Stimulated activated CD4-positive, alpha-beta T cell treated with anti-CD3 and anti-CD28 coated beads, Interleukin-4, amount 100 ng/mL, for 1 hour (primary cell): ENCODE measurements at regions not wholly inside any gene's neighbourhood (a gene's known extent, or its start where the extent isn't known, plus 50 kb on each side); places are given as distances from the start of the nearest gene placed in this dataset.

ENCODE experiments used
- DNase-seq: peaks from one replicate; pipeline ENCODE4 v3.0.0-alpha.2; 2020

DNA sequence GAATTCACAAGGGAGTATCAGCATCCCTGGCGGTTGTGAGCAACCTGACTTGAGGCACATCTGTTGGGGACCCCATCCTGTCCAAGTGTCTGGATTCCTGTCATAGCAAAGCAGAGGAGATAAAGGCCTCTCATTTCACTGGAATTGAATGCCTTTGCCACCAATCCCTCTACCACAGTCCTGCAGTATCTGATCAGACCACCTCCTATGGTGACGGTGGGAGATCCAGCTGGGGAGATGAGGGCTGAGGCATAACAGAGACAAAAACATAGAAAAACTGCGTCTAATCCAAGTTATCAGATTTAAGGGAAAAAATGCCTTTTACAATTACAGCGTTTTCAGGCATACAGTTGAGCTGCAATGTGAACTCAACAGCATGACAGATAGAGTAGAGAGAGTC is 160.7 kb upstream of the TRPC7 start:
- no peak for DNase-seq

DNA sequence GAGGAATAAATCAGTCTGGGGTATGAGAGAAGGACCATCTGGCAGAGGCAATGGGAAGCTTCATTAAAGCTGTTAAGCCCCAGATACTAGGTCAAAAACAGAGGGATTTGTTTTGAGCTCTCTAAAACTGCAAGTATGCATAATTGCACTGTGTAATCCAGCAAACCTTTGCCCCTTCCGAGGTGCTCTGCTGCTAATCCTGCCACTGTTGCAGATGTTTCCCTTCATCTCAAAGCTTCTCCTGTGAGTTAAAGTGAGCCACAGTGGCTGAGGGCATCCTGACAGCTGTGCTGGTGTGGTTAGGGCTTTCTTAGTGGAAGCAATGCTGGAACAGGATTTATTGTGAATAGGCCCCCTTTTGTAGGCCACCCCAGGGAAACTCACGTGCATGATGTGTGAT is 160.3 kb upstream of the TRPC7 start:
- no peak for DNase-seq

DNA sequence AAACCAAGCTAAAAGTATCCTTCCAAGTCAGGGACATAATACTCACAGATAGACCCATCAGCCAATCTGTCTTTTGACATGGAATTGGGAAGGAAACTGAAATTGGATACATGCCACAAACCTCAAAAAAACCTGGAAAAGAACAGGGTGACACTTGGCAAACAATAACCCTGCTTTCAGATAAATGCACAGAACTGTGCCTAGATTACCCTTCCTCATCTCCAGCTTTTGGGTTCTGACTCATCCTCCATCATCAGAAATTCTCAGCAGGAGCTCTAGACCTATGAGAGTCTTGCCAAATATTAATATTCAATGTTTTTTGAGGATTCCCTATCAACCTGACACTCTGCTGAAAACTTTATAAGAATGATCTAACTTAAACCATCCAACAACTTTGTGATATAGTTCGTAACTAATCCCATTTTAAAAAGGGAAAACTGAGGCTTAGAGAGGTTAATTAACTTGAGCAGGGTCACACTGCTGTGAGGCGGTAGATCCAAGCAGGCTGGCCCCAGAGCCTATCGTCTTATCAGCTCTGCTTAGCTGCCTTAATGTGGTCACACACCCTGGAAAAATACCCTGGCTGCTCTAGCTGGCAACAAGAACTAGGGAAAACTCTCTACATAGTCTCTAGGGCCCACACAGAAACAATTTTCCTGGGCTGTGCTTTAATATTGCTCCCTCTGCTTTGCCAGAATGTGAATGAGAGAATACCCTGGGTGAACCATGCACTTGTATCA is 157.0 kb upstream of the TRPC7 start:
- no peak for DNase-seq

DNA sequence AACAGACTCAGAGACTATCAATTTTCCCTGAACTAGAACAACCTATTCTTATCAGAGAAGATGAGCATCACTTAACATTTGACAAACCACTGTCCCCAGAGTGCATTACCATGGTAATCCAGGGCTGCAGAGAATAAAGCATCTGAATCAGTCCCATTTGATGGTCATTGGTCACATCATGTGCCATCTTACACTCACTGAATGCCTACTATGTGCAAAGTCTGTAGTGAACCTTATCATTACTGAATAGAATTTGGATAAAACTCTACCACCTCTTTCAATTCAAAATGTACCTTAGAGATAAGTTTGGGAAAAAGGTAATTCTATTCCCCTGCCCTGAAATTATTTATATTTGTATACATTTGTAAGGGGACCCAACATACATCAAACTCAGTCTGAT is 156.4 kb upstream of the TRPC7 start:
- DNase-seq, result no peak

DNA sequence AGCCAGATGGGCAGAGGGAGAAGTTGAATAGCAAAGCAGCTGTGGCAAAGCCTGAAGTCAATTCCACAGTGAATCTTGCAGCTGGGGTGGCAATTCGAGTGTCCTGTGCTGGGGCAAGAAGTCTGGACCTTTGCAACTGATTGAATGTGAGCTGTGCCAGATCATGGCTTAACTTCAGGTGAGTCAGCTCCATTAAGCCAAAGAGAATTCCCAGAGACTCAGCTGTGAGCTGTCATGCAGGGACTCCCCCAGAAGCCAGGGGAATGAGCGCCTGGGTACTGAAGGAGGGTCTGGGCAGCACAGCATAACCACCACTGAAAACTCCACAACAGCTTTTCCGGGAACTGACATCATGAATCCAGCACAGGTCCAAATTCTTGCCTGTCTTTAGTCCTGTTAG is 153.5 kb upstream of the TRPC7 start:
- no peak for DNase-seq

DNA sequence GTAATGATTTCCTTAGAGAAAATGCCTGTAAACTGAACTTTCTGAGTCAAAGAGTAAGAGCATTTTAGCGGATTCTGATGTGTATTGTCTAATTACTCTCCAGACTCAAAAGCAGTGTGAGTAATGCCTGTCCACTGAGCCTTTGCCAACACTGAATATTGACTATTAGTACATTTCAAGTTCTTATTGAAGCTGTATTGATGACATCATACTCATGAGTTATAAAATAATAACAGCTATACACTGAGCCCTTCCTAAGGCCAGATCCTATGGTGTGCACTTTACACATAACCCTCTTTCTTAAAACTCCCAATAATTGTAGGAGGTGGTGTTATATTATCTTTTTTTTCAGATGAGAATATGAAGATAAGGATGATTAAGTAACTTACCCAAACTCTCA is 152.8 kb upstream of the TRPC7 start:
- no peak for DNase-seq

DNA sequence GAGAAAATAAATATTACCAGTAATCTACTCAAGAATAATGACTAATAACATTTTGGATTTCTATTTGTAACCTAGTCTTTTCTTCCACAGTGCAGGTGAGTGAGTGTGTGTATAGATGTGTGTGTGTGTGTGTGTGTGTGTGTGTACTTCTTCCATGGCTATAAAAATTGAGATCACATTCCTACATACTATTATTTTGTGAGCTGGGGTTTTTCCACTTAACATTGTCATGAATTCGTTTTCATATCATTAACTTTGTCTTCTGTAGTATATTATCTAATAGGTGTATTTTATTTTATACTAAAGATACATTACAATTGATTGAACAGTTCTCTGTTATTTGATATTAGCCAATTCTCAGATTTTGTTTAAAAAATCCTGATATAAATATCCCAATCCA is 152.4 kb upstream of the TRPC7 start:
- no peak for DNase-seq

DNA sequence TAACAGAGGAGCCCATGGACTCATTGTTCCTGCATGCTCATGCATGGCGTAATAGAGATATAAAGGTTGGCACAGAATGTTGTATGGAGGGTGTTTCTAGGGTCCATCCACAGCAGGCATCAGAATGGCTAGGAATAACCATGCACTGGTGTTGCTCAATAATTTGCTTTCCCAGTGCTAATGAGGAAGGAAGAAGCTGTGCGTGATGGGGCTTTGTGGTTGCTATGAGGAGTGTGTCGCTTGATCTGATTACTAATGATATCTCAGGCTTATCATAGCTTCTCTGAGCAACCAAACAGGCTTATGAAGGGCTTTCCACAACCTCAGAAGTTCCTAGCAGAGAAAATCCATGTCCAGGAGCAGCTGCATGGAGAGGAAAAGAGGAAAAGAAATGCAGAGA is 151.3 kb upstream of the TRPC7 start:
- no peak for DNase-seq

DNA sequence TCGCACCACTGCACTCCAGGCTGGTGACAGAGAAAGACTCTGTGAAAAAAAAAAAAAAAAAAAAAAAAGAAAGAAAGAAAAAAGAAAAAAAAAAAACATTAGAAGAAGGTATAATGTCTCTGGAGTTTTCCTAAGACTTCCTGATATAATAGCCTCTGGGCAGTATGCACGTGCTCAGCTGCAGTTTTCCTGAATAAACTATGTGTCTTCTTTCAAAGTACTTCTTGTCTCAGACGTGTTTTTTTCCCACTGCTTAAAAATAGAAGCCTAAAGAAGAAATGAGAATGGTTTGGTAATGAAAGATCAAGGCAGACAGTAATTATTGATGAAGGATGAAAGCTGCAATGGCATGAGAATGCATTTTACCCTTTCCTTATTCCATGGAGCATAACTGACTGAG is 148.1 kb upstream of the TRPC7 start:
- DNase-seq, result no peak

DNA sequence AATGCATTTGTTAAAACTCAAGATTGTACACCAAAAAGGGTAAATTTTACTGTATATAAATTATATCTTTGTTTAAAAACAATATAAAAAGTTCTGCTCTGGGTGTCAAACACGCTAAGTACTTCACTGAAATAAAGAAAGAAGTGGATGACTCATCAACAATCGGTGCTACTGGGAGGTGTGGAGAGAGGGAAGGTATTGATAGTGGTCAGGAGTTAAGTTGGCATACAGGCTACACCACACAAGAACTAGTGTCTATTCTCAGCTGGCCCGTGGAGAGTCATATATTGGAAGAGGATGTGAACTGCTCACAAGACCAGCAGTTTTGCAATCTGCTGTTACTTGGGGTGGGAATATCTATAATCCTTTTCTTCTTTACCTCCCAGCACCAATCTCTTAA is 145.7 kb upstream of the TRPC7 start:
- DNase-seq, result no peak

DNA sequence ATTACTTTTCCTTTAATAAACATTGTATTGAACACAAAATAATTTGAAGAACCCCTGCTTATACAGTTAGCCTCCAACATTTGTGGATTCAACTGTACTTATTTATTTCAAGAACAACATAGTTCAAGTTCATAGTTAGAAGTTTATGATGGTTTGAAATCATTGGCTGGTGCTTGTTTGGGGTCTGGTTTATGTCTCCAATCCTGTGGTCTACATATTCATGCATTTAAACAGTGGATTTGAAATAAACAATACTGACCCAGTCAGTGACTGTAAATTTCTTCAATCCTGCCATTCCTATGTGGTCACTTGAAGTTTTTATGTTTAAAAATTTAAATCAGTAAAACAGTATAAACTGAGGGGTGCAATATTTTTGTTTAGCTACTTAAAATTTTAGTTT is 145.1 kb upstream of the TRPC7 start:
- DNase-seq, result no peak

DNA sequence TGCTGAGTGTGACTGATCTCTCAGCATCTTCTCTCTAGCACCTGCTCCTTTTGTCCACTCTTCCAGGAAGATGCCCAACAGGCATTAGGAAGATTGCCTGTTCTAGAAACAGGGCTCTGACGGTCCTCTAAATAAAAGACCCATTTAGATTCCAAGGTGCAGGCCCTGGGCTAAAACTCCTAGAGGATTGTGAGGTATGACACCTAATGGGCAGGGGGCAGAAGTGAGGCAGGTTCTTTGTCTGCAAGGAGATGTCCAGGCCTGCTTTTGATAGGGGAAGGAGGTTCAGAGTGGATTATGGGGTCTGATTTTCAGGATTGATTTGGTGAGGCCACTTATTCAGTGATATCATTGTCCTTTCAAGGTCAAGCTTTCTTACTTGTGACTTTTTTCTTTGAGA is 140.8 kb upstream of the TRPC7 start:
- no peak for DNase-seq

DNA sequence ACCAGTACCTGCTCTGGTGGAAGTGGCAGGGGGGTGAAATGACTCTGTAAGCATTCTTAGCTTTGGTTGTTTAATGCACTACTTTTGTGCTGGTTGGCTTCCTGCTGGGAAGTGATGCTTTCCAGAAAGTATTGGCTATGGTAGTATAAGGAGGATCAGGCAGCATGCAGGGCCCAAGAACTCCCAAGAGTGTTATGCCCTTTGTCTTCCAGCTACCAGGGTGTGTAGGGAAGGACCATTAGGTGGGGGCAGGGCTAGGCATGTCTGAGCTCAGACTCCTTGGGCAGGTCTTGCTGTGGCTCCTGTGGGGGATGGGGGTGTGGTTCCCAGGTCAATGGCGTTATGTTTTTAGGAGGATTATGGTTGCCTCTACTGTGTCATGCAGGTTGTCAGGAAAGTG is 135.8 kb upstream of the TRPC7 start:
- no peak for DNase-seq

DNA sequence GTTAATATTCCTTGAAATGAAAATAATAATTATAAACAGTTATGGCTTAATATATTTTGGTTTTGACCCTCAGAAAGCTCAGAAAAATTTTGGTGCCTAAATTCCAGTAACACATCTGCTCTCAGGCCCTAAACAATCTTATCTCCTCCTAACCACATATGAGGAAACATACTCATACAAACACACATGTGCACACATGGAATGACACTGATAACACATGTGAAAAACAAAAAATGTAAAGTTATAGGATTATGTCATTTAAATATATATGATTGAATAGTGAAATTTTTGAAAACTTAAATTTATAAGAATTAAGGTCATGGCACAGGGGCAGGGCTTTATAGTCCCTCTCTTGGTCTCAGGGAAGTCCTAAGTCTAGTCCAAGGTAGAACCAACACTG is 127.2 kb upstream of the TRPC7 start:
- DNase-seq, result no peak

DNA sequence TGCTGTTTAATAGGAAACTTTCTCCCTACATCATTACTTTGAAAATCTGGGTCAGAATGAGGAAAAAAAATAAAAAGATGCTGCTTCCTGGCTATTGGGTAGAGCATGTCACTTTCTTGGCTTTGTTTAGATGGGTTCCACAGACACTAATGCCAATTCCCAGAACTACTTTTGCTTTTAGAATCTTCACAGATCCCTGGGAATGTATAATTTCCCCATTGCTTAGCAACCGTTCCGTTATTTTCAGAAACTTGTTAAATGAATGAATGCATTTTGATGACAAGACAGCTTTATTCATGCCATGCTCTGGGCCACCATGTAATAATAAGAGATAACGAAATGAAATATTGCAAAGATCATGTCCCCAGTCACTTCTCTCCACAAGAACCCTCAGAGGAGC is 126.5 kb upstream of the TRPC7 start:
- DNase-seq, result no peak

DNA sequence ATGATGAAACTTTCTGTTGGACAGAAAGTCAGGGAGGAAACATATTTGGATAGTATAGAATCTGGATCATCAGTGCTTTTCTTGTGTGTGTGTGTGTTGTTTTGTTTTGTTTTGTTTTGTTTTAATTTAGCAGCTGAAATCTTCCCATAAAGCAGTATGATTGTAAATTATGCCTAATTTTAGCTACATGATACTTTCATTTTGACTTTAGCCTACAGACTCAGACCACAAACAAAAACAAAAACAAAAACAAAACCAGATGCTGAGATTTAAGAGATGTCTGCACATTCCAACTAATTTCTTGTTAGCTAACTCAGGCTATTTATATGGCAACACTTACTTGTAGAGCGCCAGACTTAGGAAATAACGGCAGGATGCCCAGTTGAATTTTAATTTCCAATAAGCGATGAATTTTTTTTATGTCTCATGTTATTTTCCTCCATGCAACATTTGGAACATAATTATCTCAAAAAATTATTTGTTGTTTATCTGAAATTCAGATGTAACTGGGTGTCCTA is 119.5 kb upstream of the TRPC7 start:
- no peak for DNase-seq

DNA sequence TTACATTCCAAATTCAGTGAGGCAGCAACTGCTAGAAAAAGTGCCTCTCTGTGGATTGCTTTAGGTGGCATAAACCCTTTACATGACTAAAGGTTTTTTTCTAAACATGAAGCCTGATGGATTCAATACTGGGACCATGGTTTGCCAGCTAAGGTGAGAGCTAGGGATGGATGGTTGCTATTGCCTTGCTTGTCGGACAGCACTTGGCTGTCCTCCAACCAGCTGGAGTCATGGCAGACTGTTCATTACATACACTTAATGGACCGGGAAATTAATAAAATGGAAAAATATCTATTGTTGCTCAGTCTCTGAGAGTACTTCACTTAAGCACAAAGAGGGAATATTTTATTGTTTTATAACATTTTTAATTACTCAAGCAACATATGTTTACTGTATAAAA is 116.9 kb upstream of the TRPC7 start:
- no peak for DNase-seq

DNA sequence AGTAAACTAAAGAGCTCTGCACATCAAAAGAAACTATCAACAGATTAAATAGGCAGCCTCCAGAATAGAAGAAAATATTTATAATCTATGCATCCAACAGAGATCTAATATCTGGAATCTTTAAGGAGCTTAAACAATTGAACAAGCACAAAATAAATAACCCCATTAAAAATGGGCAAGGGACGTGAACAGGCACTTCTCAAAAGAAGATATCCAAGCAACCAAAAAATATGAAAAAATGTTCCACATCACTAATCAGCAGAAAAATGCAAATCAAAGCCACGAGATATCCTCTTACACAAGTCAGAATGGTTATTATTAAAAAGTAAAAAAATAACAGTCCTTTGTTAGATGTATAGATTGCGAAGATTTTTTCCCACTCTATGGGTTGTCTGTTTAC is 109.1 kb upstream of the TRPC7 start:
- no peak for DNase-seq

DNA sequence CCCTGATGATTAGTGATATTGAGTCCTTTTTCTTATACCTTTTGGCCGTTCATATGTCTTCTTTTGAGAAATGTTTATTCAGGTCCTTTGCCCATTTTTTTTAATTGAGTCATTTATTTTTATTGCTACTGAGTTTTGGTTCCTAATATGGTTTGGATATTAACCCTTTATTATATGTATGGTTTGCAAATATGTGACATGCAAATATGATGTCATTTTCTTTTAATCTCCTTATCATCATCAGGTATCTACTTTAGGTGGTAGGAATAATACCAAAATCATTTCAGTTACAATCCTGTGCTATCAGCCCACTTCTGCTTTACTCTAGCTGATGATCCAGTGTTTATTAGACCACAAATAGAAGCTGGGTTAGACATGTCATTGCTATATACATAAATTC is 102.3 kb upstream of the TRPC7 start:
- no peak for DNase-seq

DNA sequence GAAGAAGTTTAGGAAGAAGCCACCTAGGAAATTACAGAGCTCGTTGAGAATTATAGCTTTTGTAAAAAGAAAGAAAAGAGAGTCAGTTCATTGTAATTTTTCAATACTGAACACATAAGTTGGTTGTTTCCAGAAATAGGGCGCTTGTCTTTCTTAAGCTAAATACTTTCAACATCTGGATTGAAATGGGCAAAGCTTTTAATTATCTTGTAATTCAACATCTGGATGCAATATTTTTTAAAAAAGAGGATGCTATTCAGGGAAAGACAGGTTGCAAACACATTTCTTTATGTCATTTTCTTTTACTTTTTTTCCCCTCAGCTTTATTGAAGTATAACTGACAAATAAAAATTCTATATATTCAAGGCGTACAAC is 100.7 kb upstream of the TRPC7 start:
- no peak for DNase-seq

DNA sequence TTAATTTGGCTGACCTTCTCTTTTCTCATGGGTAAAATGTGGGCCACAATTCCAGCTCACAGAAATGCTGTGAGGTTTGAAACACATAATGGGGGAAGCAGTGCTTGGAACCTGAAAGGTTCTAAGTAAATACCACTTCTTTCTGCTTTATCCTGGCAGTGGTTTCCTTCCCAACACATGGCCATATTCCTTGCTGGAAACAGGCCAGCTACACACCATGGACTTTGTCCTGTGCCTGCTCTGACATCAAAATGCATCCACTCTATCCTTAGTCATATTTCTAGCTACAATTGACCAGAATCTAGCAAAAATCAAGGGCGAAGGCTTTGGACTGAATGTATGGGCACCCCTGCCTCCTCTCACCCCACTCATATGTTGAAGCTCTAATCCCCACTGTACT is 93.1 kb upstream of the TRPC7 start:
- DNase-seq, result no peak

DNA sequence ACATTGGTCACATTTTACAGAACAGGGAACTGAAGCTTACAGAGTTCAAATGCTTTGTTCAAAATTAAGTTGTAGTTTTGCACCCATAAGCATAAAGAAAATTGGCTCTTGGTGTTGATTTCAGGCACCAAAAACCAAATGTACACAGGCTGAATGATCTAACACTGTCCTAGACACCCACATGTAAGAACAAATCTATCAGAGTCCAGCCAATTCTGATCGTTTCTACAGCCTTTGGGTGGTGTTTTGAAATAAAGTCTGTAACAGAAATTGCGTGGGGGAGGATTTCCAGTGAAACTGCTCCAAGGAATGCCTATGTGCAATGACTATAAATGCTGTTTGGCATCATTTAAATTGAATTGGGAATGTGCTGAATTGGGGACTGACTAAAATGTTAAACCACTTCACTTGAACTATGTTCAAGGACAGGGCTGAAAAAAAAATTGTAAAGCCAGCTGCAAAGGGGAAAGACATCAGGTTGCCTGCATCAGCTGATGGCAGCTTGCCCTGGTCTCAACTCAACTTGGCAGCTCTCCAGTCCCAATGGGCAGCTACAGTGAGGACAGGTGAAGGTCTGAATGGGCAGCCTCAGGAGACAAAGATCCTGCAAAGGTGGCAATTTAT is 92.2 kb upstream of the TRPC7 start:
- no peak for DNase-seq

DNA sequence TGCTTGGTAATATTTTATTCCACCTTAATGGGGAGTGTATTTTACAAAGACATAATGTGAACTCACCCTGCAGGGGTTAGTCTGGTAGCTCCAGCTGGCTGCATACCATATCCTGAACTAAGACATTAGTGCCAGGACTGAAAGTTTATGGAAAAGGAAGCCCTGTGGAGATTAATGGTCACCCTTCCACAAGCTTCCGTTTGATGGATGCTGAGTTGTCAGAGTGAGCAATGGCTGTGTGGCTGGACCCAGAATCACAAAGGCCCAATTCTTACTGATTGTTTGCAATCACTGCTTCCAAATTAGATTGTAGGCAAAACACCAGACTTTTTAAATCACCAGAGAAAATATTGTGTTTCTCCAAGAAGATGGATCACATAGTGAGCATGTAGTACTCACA is 90.1 kb upstream of the TRPC7 start:
- no peak for DNase-seq

DNA sequence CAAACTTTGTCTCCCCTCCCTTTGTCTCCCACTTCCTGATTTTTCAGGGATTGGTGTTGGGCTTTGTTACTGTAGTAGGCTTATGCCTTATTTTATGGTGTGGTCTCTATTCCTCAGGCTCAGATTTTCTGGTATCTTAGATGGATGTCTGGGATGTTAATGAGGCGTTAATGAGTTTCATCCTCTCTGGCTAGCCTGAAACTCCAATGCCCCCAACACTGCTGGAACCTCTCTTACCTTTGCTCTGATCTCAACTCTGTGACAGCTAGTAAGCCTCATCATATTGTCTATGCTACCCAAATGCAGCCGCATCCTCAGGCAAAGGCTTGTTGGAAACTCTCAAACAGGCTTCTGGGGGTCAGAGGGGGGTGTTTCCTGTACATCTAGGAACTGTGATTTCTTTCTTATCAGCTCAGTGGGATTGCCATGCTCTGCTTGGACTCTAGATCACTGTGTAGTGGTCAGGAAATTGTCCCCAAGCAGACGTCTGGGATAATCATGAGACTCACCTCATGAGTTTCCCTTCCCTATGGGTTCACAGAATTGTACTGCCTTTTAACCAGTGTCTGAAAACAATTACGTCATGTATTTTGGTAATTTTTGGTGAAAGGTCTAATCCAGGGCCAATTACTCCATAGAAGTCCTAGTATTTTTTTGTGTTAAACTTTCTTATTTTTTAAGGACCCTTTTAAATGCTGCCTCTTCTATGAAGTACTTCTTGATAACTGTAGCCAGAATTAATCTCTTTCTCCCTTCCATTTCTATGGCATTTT is 88.8 kb upstream of the TRPC7 start:
- no peak for DNase-seq
